Liver (tissue), 8 donors: ENCODE measurements at regions not wholly inside any gene's neighbourhood (a gene's known extent, or its start where the extent isn't known, plus 50 kb on each side); places are given as distances from the start of the nearest gene placed in this dataset.

ENCODE experiments used
- DNase-seq: peaks from one replicate; pipeline ENCODE4 v3.0.0-alpha.2; 2017; ENCODE audit warnings: low spot score
- H3K27ac ChIP-seq, 2 donors: one replicate each; pipeline ENCODE4 v1.7.0; 2013; ENCODE audit warnings: inconsistent platforms in 2 of 2, low read length in 2 of 2, control low read depth in 1 of 2, low read depth in 1 of 2, mild to moderate bottlenecking in 1 of 2
- H3K27me3 ChIP-seq, 4 donors: one replicate each; pipeline versions ENCODE4 v1.6.1 to v1.7.0; 2013; ENCODE audit warnings: low read length in 3 of 4, inconsistent platforms in 1 of 4, mild to moderate bottlenecking in 1 of 4, moderate library complexity in 1 of 4; ENCODE audit not compliant: control insufficient read depth in 4 of 4, insufficient read depth in 4 of 4
- H3K36me3 ChIP-seq, 4 donors: one replicate each; pipeline versions ENCODE4 v1.6.1 to v1.7.0; 2013; ENCODE audit warnings: low read length in 3 of 4, mild to moderate bottlenecking in 3 of 4, low read depth in 1 of 4, moderate library complexity in 1 of 4; ENCODE audit not compliant: control insufficient read depth in 4 of 4, insufficient read depth in 3 of 4
- H3K4me1 ChIP-seq, 4 donors: one replicate each; pipeline versions ENCODE4 v1.6.1 to v1.7.0; 2013; ENCODE audit warnings: low read length in 3 of 4, mild to moderate bottlenecking in 3 of 4, moderate library complexity in 1 of 4; ENCODE audit not compliant: control insufficient read depth in 4 of 4, insufficient read depth in 4 of 4
- H3K4me3 ChIP-seq, 3 donors: one replicate each; pipeline versions ENCODE4 v1.6.1 to v1.7.0; 2013; ENCODE audit warnings: low read length in 3 of 3, control low read depth in 1 of 3, low read depth in 1 of 3, mild to moderate bottlenecking in 1 of 3
- H3K9ac ChIP-seq, 2 donors: one replicate each; pipeline ENCODE4 v1.7.0; 2013; ENCODE audit warnings: low read length in 2 of 2, mild to moderate bottlenecking in 2 of 2, moderate library complexity in 2 of 2, control low read depth in 1 of 2, low read depth in 1 of 2
- H3K9me3 ChIP-seq, 4 donors: one replicate each; pipeline versions ENCODE4 v1.6.1 to v1.7.0; 2013; ENCODE audit warnings: low read length in 3 of 4; ENCODE audit not compliant: control insufficient read depth in 4 of 4
- ATF3 ChIP-seq: IDR thresholded peaks from 2 replicates; pipeline ENCODE4 v1.6.1; 2016; ENCODE audit warnings: antibody characterized with exemption
- EGR1 ChIP-seq, 2 donors: IDR thresholded peaks; 2 replicates each; pipeline ENCODE4 v1.6.1; 2016 to 2018; ENCODE audit warnings: antibody characterized with exemption in 2 of 2, low read depth in 2 of 2
- FOXA1 ChIP-seq: IDR thresholded peaks from 2 replicates; pipeline ENCODE4 v1.6.1; 2016; ENCODE audit warnings: antibody characterized with exemption
- FOXA2 ChIP-seq: IDR thresholded peaks from 2 replicates; pipeline ENCODE4 v1.6.1; 2016; ENCODE audit warnings: antibody characterized with exemption
- GABPA ChIP-seq, 2 donors: IDR thresholded peaks in 1 of 2; conservative IDR thresholded peaks in 1 of 2; 2 replicates each; pipeline ENCODE4 v1.6.1; 2016; ENCODE audit warnings: antibody characterized with exemption in 2 of 2, mild to moderate bottlenecking in 1 of 2, moderate library complexity in 1 of 2
- HNF4G ChIP-seq: IDR thresholded peaks from 2 replicates; pipeline ENCODE4 v1.6.1; 2016; ENCODE audit warnings: antibody characterized with exemption
- JUND ChIP-seq, 2 donors: IDR thresholded peaks; 2 replicates each; pipeline ENCODE4 v1.6.1; 2016; ENCODE audit warnings: antibody characterized with exemption in 2 of 2
- NR2F2 ChIP-seq: IDR thresholded peaks from 2 replicates; pipeline ENCODE4 v1.6.1; 2016; ENCODE audit warnings: antibody characterized with exemption
- RXRA ChIP-seq, 2 donors: IDR thresholded peaks; 2 replicates each; pipeline ENCODE4 v1.6.1; 2017 to 2018; ENCODE audit warnings: antibody characterized with exemption in 2 of 2, mild to moderate bottlenecking in 1 of 2
- SP1 ChIP-seq: IDR thresholded peaks from 2 replicates; pipeline ENCODE4 v1.6.1; 2018; ENCODE audit warnings: antibody characterized with exemption, mild to moderate bottlenecking
- TAF1 ChIP-seq: conservative IDR thresholded peaks from 2 replicates; pipeline ENCODE4 v1.6.1; 2016; ENCODE audit warnings: antibody characterized with exemption, mild to moderate bottlenecking
- YY1 ChIP-seq: IDR thresholded peaks from 2 replicates; pipeline ENCODE4 v1.6.1; 2016; ENCODE audit warnings: antibody characterized with exemption, mild to moderate bottlenecking
- ZBTB33 ChIP-seq: IDR thresholded peaks from 2 replicates; pipeline ENCODE4 v1.6.1; 2016; ENCODE audit warnings: antibody characterized with exemption
- WGBS: extraction: QIAGEN DNeasy Blood & Tissue Kit; methylation state at CpG from one replicate; pipeline ENCODE4 v1.1.7; 2013; 5-methylcytosine and 5-hydroxymethylcytosine counted together
- TF ChIP-seq, protein P1 (sequence below): IDR thresholded peaks from 2 replicates; pipeline ENCODE4 v1.6.1; 2016; ENCODE audit warnings: antibody characterized with exemption, mild to moderate bottlenecking
- TF ChIP-seq, protein P2 (sequence below): fragments of 150-350 bp; IDR thresholded peaks from 2 replicates; pipeline ENCODE4 v1.5.1; 2017; ENCODE audit warnings: improper control_type of control experiment, low read depth, low read length; ENCODE audit not compliant: missing input control
- donor health status: healthy.
- donor health status: healthy.
- donor health status: healthy.
- donor health status: healthy.
- donor health status: healthy.

DNA sequence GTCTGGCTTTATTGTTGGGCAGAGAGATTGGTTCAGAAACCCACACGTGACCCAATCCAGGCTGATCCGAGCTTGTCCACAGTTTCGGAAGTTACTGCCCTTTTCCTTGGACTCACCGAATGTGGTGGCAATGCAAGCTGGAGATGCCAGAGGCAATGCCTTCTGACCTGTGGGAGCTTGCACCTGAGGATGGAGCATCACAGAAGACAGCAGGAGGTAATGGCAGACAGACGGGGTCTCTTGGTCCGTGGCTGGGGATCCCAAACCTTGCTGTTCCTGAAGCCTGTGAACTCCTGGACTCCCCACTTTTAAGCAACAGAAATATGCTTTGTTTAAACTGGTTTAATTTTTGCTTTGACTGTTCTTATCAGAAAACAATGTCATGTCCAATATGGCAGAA is 265.2 kb upstream of the IRX1 start:
- WGBS: 80% methylated on average over 6 of the region's 6 CpGs
- H3K9ac ChIP-seq: no peak overlapping the region
- H3K36me3 ChIP-seq: no peaks in the 10 kb centered on the region
- no peaks in the 10 kb centered on the region for H3K27me3 ChIP-seq
- no peaks in the 10 kb centered on the region for H3K4me1 ChIP-seq
- H3K27ac ChIP-seq: no peak overlapping the region
- H3K4me3 ChIP-seq: no peak overlapping the region
- no peak for DNase-seq
- H3K9me3 ChIP-seq: peaks cover 0 to 3% (median 0%) of the 10 kb centered on the region in 4 donors
- no peak for TF ChIP-seq FOXA1
- no peak for TF ChIP-seq ATF3
- TF ChIP-seq, protein P1, sequence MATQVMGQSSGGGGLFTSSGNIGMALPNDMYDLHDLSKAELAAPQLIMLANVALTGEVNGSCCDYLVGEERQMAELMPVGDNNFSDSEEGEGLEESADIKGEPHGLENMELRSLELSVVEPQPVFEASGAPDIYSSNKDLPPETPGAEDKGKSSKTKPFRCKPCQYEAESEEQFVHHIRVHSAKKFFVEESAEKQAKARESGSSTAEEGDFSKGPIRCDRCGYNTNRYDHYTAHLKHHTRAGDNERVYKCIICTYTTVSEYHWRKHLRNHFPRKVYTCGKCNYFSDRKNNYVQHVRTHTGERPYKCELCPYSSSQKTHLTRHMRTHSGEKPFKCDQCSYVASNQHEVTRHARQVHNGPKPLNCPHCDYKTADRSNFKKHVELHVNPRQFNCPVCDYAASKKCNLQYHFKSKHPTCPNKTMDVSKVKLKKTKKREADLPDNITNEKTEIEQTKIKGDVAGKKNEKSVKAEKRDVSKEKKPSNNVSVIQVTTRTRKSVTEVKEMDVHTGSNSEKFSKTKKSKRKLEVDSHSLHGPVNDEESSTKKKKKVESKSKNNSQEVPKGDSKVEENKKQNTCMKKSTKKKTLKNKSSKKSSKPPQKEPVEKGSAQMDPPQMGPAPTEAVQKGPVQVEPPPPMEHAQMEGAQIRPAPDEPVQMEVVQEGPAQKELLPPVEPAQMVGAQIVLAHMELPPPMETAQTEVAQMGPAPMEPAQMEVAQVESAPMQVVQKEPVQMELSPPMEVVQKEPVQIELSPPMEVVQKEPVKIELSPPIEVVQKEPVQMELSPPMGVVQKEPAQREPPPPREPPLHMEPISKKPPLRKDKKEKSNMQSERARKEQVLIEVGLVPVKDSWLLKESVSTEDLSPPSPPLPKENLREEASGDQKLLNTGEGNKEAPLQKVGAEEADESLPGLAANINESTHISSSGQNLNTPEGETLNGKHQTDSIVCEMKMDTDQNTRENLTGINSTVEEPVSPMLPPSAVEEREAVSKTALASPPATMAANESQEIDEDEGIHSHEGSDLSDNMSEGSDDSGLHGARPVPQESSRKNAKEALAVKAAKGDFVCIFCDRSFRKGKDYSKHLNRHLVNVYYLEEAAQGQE: no peak
- no peak for TF ChIP-seq RXRA (IDR thresholded peaks at IDR 0.05)
- TF ChIP-seq, protein P2, sequence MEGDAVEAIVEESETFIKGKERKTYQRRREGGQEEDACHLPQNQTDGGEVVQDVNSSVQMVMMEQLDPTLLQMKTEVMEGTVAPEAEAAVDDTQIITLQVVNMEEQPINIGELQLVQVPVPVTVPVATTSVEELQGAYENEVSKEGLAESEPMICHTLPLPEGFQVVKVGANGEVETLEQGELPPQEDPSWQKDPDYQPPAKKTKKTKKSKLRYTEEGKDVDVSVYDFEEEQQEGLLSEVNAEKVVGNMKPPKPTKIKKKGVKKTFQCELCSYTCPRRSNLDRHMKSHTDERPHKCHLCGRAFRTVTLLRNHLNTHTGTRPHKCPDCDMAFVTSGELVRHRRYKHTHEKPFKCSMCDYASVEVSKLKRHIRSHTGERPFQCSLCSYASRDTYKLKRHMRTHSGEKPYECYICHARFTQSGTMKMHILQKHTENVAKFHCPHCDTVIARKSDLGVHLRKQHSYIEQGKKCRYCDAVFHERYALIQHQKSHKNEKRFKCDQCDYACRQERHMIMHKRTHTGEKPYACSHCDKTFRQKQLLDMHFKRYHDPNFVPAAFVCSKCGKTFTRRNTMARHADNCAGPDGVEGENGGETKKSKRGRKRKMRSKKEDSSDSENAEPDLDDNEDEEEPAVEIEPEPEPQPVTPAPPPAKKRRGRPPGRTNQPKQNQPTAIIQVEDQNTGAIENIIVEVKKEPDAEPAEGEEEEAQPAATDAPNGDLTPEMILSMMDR: no peak
- TF ChIP-seq FOXA2: no peak
- TF ChIP-seq SP1: no peak
- TF ChIP-seq TAF1: no peak
- no peak for TF ChIP-seq EGR1 (IDR thresholded peaks at IDR 0.05; ENCODE audit: low read depth in 2 of 2)
- TF ChIP-seq JUND (IDR thresholded peaks at IDR 0.05): no peak
- no peak for TF ChIP-seq NR2F2
- no peak for TF ChIP-seq YY1

DNA sequence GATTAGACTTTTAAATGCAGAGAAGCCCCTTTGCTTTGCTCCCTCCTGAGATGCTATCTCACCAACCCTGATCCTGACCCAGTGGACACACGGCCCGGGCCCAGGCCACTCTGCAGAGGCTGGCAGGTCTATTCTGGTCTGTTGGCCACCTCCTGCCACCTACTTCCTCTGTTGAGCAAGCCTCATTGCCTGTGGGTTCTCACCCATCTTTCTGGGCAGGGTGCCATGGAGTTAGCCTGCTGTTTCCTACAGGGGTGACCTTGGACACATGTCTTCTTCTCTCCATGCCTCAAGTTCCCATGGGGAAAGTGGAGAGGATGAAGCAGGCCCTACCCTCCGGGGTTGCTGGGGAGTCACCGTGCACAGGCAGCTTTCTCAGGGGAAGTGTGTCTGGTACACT is 266.2 kb upstream of the IRX1 start:
- H3K4me3 ChIP-seq: no peak overlapping the region
- H3K27ac ChIP-seq: no peak overlapping the region
- H3K36me3 ChIP-seq: no peaks in the 10 kb centered on the region
- no peaks in the 10 kb centered on the region for H3K27me3 ChIP-seq
- H3K4me1 ChIP-seq: no peaks in the 10 kb centered on the region
- no peak overlapping the region for H3K9ac ChIP-seq
- no peak for DNase-seq
- TF ChIP-seq YY1 (no peak), ZBTB33 (no peak), GABPA (IDR thresholded peaks at IDR 0.05 in 1 of 2, conservative IDR thresholded peaks at IDR 0.05 in 1 of 2) (no peak), RXRA (IDR thresholded peaks at IDR 0.05) (no peak), FOXA1 (no peak), SP1 (no peak), HNF4G (no peak)
- TF ChIP-seq, protein P2: no peak
- 76% methylated on average over 4 of the region's 4 CpGs for WGBS
- H3K9me3 ChIP-seq: peaks cover 0 to 3% (median 0%) of the 10 kb centered on the region in 4 donors
